GM13977 (cell line): ENCODE measurements at regions not wholly inside any gene's neighbourhood (a gene's known extent, or its start where the extent isn't known, plus 50 kb on each side); places are given as distances from the start of the nearest gene placed in this dataset.
A peak's percentile ranks its signal among the peaks of the same experiment; 100 is the strongest.

ENCODE experiments used
- DNase-seq: peaks from one replicate; pipeline ENCODE4 v3.0.0; 2012; ENCODE audit warnings: low spot score
- CTCF ChIP-seq: IDR thresholded peaks from 2 replicates; pipeline ENCODE4 v1.5.1; 2012; ENCODE audit warnings: mild to moderate bottlenecking, control low read depth; ENCODE audit not compliant: insufficient read depth; ENCODE audit errors: extremely low read depth, missing control alignments
- in situ Hi-C: fragments of 300-500 bp; cut with MboI; formaldehyde crosslinking; loops from one replicate; pipeline ENCODE4 v1.12.0; 2022; ENCODE audit warnings: low sequenced_read_pairs, low pct_unique_long_range_greater_than_20kb, mixed read lengths, inconsistent platforms; ENCODE audit not compliant: unreplicated experiment

- no peak for DNase-seq
- in situ Hi-C loops, result no loop called here
- TF ChIP-seq CTCF, result no peak
Observed at GRCh38 chr21:35237287-35237686, 188.2 kb upstream of the RUNX1 start.

- in situ Hi-C loops, result no loop called here
- peak; percentile 18 for DNase-seq
- TF ChIP-seq CTCF, result no peak
Observed at GRCh38 chr21:35236090-35236489, 187.0 kb upstream of the RUNX1 start.

- TF ChIP-seq CTCF, result no peak
- in situ Hi-C loops, result no loop called here
- no peak for DNase-seq
Observed at GRCh38 chr21:35234725-35235124, 185.6 kb upstream of the RUNX1 start.

- in situ Hi-C loops, result no loop called here
- no peak for TF ChIP-seq CTCF
- DNase-seq, result no peak
Observed at GRCh38 chr21:35233756-35234155, 184.7 kb upstream of the RUNX1 start.

- no peak for DNase-seq
- in situ Hi-C loops, result no loop called here
- TF ChIP-seq CTCF, result no peak
Observed at GRCh38 chr21:35232545-35233176, 183.6 kb upstream of the RUNX1 start.

GRCh38 chr21:35231090-35231489 is 182.0 kb upstream of the RUNX1 start:
- in situ Hi-C loops, result no loop called here
- TF ChIP-seq CTCF, result no peak
- no peak for DNase-seq

GRCh38 chr21:35229290-35229689 is 180.2 kb upstream of the RUNX1 start:
- in situ Hi-C loops, result no loop called here
- TF ChIP-seq CTCF, result no peak
- no peak for DNase-seq
